GM12878 (cell line): ENCODE measurements at regions not wholly inside any gene's neighbourhood (a gene's known extent, or its start where the extent isn't known, plus 50 kb on each side); places are given as distances from the start of the nearest gene placed in this dataset.

ENCODE experiments used
- ATAC-seq: fragments of 200-7000 bp; cut with Tn5 transposase; 3 replicates; pipeline ENCODE4 v1.9.1; 2020; ENCODE audit warnings: mild to moderate bottlenecking, moderate library complexity
- BruUV-seq: library from RNA; stranded (reverse); fragments of 400-500 nt; replicated peaks from 2 replicates; lab custom pipeline; 2021; lab: Mats Ljungman, UMichigan
- CTCF ChIA-PET: fragments of 300-600 bp; sonication (Branson Sonifier 250); formaldehyde crosslinking; extraction: SDS; loops from one replicate; lab custom pipeline; 2021; ENCODE audit warnings: inconsistent platforms; lab: Yijun Ruan, JAX
- POLR2A ChIA-PET: fragments of 350-600 bp; formaldehyde crosslinking; extraction: SDS; loops from one replicate; lab custom pipeline; 2021; ENCODE audit warnings: inconsistent platforms; lab: Charles Lee
- RAD21 ChIA-PET: fragments of 300-600 bp; sonication (Branson Sonifier 250); formaldehyde crosslinking; loops from one replicate; lab custom pipeline; 2023; ENCODE audit warnings: antibody characterized with exemption; ENCODE audit not compliant: unreplicated experiment; lab: Charles Lee
- SMC1A ChIA-PET: fragments of 300-600 bp; sonication (Branson Sonifier 250); formaldehyde crosslinking; loops from one replicate; lab custom pipeline; 2023; ENCODE audit not compliant: unreplicated experiment, uncharacterized antibody; lab: Charles Lee
- DNase-seq: peaks from one replicate; pipeline ENCODE4 v3.0.0-alpha.2; 2011; ENCODE audit warnings: low read depth, low spot score
- FAIRE-seq: peaks from 3 replicates; lab custom pipeline; 2011; peaks lifted over from hg19 to GRCh38; lab: Jason Lieb, UNC
- H2AFZ ChIP-seq: 2 replicates; pipeline ENCODE4 v1.6.0; 2011; ENCODE audit warnings: low read depth, low read length, control low read depth; ENCODE audit not compliant: control insufficient read depth
- H3K27ac ChIP-seq: 2 replicates; pipeline ENCODE4 v1.5.1; 2011; ENCODE audit warnings: control low read depth; ENCODE audit not compliant: control insufficient read depth, insufficient read depth
- H3K27me3 ChIP-seq, 2 experiments: replicated peaks in 1 of 2; 2 replicates each; pipeline versions ENCODE4 v1.6.0 to v1.6.1; 2011; ENCODE audit warnings: low read length in 1 of 2; ENCODE audit not compliant: control insufficient read depth in 2 of 2, insufficient read depth in 2 of 2
- H3K36me3 ChIP-seq, 2 experiments: 2 replicates each; pipeline ENCODE4 v1.5.1; 2011; ENCODE audit warnings: low read length in 1 of 2; ENCODE audit not compliant: control insufficient read depth in 2 of 2, insufficient read depth in 2 of 2
- H3K4me1 ChIP-seq: 2 replicates; pipeline ENCODE4 v1.6.1; 2011; ENCODE audit warnings: mild to moderate bottlenecking, low read length, moderate library complexity, mixed read lengths; ENCODE audit not compliant: control insufficient read depth, insufficient read depth
- H3K4me2 ChIP-seq: 2 replicates; pipeline ENCODE4 v1.6.0; 2011; ENCODE audit warnings: control low read depth; ENCODE audit not compliant: control insufficient read depth, insufficient read depth
- H3K4me3 ChIP-seq: fragments of 200-600 bp; sonication (generic); 2 replicates; pipeline ENCODE4 v1.5.1; 2016
- H3K79me2 ChIP-seq: 2 replicates; pipeline ENCODE4 v1.6.0; 2011; ENCODE audit warnings: low read length; ENCODE audit not compliant: control insufficient read depth, insufficient read depth
- H3K9ac ChIP-seq: 2 replicates; pipeline ENCODE4 v1.8.0; 2011; ENCODE audit warnings: low read length, control low read depth, mixed read lengths; ENCODE audit not compliant: control insufficient read depth, insufficient read depth
- H3K9me3 ChIP-seq: replicated peaks from 3 replicates; pipeline ENCODE4 v1.5.1; 2011; ENCODE audit warnings: mild to moderate bottlenecking, low read length; ENCODE audit not compliant: control insufficient read depth, insufficient read depth
- H4K20me1 ChIP-seq: 2 replicates; pipeline ENCODE4 v1.6.0; 2011; ENCODE audit not compliant: control insufficient read depth, insufficient read depth
- CREM ChIP-seq: IDR thresholded peaks from 2 replicates; pipeline ENCODE4 v1.6.1; 2014; ENCODE audit warnings: antibody characterized with exemption, low read depth
- DPF2 ChIP-seq: fragments of 450-650 bp; IDR thresholded peaks from 2 replicates; pipeline ENCODE4 v1.6.1; 2017; ENCODE audit warnings: mild to moderate bottlenecking
- ESRRA ChIP-seq: IDR thresholded peaks from 2 replicates; pipeline ENCODE4 v1.6.1; 2012; ENCODE audit warnings: mild to moderate bottlenecking, low read length, improper control_type of control experiment
- EZH2 ChIP-seq: IDR thresholded peaks from 2 replicates; pipeline ENCODE4 v1.6.1; 2012; ENCODE audit warnings: low read depth, mild to moderate bottlenecking, control low read depth, inconsistent platforms, low read length, borderline replicate concordance; ENCODE audit not compliant: control insufficient read depth
- GABPA ChIP-seq: IDR thresholded peaks from 2 replicates; pipeline ENCODE4 v1.6.1; 2014; ENCODE audit warnings: antibody characterized with exemption, low read depth, mild to moderate bottlenecking, inconsistent platforms
- KLF5 ChIP-seq: fragments of 450-650 bp; IDR thresholded peaks from 2 replicates; pipeline ENCODE4 v1.6.1; 2014; ENCODE audit warnings: mild to moderate bottlenecking; ENCODE audit not compliant: partially characterized antibody
- MYC ChIP-seq: IDR thresholded peaks from 2 replicates; pipeline ENCODE4 v1.6.1; 2011; ENCODE audit warnings: mild to moderate bottlenecking, low read length, moderate library complexity, inconsistent platforms; ENCODE audit not compliant: insufficient read depth, insufficient replicate concordance, insufficient read length, severe bottlenecking
- PAX5 ChIP-seq: IDR thresholded peaks from 2 replicates; pipeline ENCODE4 v1.6.1; 2011; ENCODE audit warnings: low read depth, low read length, borderline replicate concordance
- SREBF2 ChIP-seq: IDR thresholded peaks from 2 replicates; pipeline ENCODE4 v1.6.1; 2012; ENCODE audit warnings: mild to moderate bottlenecking, low read length
- STAT1 ChIP-seq: fragments of 450-650 bp; conservative IDR thresholded peaks from 2 replicates; pipeline ENCODE4 v1.6.1; 2014; ENCODE audit warnings: antibody characterized with exemption, mild to moderate bottlenecking
- SUZ12 ChIP-seq: fragments of 200-600 bp; sonication (generic); IDR thresholded peaks from one replicate; pipeline ENCODE4 v1.6.1; 2018; ENCODE audit warnings: antibody characterized with exemption, mild to moderate bottlenecking; ENCODE audit not compliant: unreplicated experiment
- ZNF384 ChIP-seq: IDR thresholded peaks from 2 replicates; pipeline ENCODE4 v1.6.1; 2012; ENCODE audit warnings: low read depth, mild to moderate bottlenecking, low read length, improper control_type of control experiment, borderline replicate concordance
- in situ Hi-C: fragments of 300-500 bp; cut with MboI; formaldehyde crosslinking; loops from 9 replicates; pipeline ENCODE4 v1.14.3; 2018; ENCODE audit warnings: mixed read lengths
- intact Hi-C: fragments of 100-400 bp; cut with micrococcal nuclease; formaldehyde crosslinking; loops from one replicate; pipeline ENCODE4 v1.14.2; 2022; ENCODE audit not compliant: unreplicated experiment
- TF ChIP-seq, protein P1 (sequence below): IDR thresholded peaks from 2 replicates; pipeline ENCODE4 v1.6.1; 2012; ENCODE audit warnings: mild to moderate bottlenecking, low read depth, low read length
- TF ChIP-seq, protein P2 (sequence below): fragments of 450-650 bp; IDR thresholded peaks from 2 replicates; pipeline ENCODE4 v1.6.1; 2014; ENCODE audit warnings: mild to moderate bottlenecking

DNA sequence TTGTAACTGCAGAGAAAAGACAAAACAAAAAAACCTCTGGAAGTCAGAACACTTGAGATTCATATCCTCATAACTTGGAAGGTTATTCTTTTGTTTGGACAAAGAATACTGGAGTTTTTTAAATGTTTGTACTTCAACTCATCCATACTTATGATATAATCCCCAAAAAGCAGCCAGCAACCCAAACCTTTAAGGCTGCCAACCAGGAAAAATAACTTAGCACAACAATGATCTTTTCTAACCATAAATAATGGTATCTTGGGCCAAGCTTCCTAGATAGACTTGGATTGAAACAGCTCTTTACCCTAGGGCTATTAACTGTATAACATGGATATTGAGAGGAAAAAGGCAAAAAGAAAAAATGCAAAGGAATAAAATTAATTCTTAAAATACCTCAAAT is 335.1 kb downstream of the LTN1 start:
- no TSS peak for BruUV-seq
- CTCF ChIA-PET = no interaction called here
- POLR2A ChIA-PET = no interaction called here
- Histone ChIP-seq H3K27me3 (no peaks in the 10 kb centered on the region), H3K79me2 (no peaks in the 10 kb centered on the region), H3K4me1 (no peaks in the 10 kb centered on the region), H3K9ac (no peak overlapping the region), H3K4me3 (no peak overlapping the region), H3K4me2 (no peak overlapping the region), H4K20me1 (no peaks in the 10 kb centered on the region), H3K9me3 (no peaks in the 10 kb centered on the region), H3K27ac (no peak overlapping the region), H3K36me3 (no peaks in the 10 kb centered on the region), H2AFZ (no peak overlapping the region)
- RAD21 ChIA-PET = no interaction called here
- SMC1A ChIA-PET = no interaction called here
- intact Hi-C loops = no loop called here
- FAIRE-seq (no peak), DNase-seq (no peak), ATAC-seq (no peak)
- TF ChIP-seq SUZ12 = no peak
- TF ChIP-seq MYC = no peak
- TF ChIP-seq PAX5 = no peak
- TF ChIP-seq ZNF384 = no peak
- TF ChIP-seq, protein P1, sequence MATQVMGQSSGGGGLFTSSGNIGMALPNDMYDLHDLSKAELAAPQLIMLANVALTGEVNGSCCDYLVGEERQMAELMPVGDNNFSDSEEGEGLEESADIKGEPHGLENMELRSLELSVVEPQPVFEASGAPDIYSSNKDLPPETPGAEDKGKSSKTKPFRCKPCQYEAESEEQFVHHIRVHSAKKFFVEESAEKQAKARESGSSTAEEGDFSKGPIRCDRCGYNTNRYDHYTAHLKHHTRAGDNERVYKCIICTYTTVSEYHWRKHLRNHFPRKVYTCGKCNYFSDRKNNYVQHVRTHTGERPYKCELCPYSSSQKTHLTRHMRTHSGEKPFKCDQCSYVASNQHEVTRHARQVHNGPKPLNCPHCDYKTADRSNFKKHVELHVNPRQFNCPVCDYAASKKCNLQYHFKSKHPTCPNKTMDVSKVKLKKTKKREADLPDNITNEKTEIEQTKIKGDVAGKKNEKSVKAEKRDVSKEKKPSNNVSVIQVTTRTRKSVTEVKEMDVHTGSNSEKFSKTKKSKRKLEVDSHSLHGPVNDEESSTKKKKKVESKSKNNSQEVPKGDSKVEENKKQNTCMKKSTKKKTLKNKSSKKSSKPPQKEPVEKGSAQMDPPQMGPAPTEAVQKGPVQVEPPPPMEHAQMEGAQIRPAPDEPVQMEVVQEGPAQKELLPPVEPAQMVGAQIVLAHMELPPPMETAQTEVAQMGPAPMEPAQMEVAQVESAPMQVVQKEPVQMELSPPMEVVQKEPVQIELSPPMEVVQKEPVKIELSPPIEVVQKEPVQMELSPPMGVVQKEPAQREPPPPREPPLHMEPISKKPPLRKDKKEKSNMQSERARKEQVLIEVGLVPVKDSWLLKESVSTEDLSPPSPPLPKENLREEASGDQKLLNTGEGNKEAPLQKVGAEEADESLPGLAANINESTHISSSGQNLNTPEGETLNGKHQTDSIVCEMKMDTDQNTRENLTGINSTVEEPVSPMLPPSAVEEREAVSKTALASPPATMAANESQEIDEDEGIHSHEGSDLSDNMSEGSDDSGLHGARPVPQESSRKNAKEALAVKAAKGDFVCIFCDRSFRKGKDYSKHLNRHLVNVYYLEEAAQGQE = no peak
- no peak for TF ChIP-seq DPF2
- TF ChIP-seq ESRRA = no peak
- no peak for TF ChIP-seq GABPA
- TF ChIP-seq CREM = no peak
- no peak for TF ChIP-seq SREBF2
- TF ChIP-seq, protein P2, sequence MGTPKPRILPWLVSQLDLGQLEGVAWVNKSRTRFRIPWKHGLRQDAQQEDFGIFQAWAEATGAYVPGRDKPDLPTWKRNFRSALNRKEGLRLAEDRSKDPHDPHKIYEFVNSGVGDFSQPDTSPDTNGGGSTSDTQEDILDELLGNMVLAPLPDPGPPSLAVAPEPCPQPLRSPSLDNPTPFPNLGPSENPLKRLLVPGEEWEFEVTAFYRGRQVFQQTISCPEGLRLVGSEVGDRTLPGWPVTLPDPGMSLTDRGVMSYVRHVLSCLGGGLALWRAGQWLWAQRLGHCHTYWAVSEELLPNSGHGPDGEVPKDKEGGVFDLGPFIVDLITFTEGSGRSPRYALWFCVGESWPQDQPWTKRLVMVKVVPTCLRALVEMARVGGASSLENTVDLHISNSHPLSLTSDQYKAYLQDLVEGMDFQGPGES = no peak
- TF ChIP-seq STAT1 = no peak
- TF ChIP-seq KLF5 = no peak
- TF ChIP-seq EZH2 = no peak
- in situ Hi-C loops = no loop called here
